SK-N-SH (cell line): ENCODE measurements at regions not wholly inside any gene's neighbourhood (a gene's known extent, or its start where the extent isn't known, plus 50 kb on each side); places are given as distances from the start of the nearest gene placed in this dataset.
"Not testable (repeated sequence)": the region's sequence is repeated elsewhere in the genome, so short reads cannot be mapped to it uniquely, and the experiment has no call there.

ENCODE experiments used
- CTCF ChIA-PET: fragments of 300-600, 350-600 bp; formaldehyde crosslinking; extraction: SDS; loops from one replicate; lab custom pipeline; 2021; lab: Yijun Ruan, JAX
- POLR2A ChIA-PET: fragments of 350-600 bp; sonication (Branson Sonifier 250); formaldehyde crosslinking; extraction: SDS; loops from one replicate; lab custom pipeline; 2020; ENCODE audit warnings: antibody characterized with exemption, inconsistent platforms; lab: Yijun Ruan, JAX
- DNase-seq: peaks from one replicate; pipeline ENCODE4 v3.0.0; 2012
- H2AFZ ChIP-seq: fragments of 200-600 bp; sonication (generic); 2 replicates; pipeline ENCODE4 v1.8.1; 2016; ENCODE audit warnings: antibody characterized with exemption, mild to moderate bottlenecking, low read depth
- H3F3A ChIP-seq: fragments of 200-600 bp; sonication (generic); replicated peaks from 2 replicates; pipeline ENCODE3; 2016; ENCODE audit warnings: antibody characterized with exemption, mild to moderate bottlenecking; ENCODE audit not compliant: insufficient read depth
- H3K27ac ChIP-seq, 2 experiments: fragments of 200-500 bp in 1 of 2; fragments of 200-600 bp in 1 of 2; sonication (Bioruptor generic) in 1 of 2; sonication (generic), shearing (Covaris generic) in 1 of 2; 2 replicates each; pipeline versions ENCODE4 v1.5.1 to v1.6.1; 2014 to 2016; ENCODE audit warnings: low read depth in 2 of 2, inconsistent platforms in 1 of 2, low read length in 1 of 2, mild to moderate bottlenecking in 1 of 2, mixed read lengths in 1 of 2
- H3K27me3 ChIP-seq: fragments of 200-600 bp; sonication (generic), shearing (Covaris generic); 2 replicates; pipeline ENCODE4 v1.6.1; 2016; ENCODE audit warnings: mixed run types; ENCODE audit not compliant: insufficient read depth
- H3K36me3 ChIP-seq, 2 experiments: fragments of 200-500 bp in 1 of 2; fragments of 200-600 bp in 1 of 2; sonication (Bioruptor generic) in 1 of 2; sonication (generic) in 1 of 2; replicated peaks in 1 of 2; 2 replicates each; pipeline versions ENCODE3 to v1.5.1; 2014 to 2016; ENCODE audit warnings: low read length in 1 of 2, mild to moderate bottlenecking in 1 of 2; ENCODE audit not compliant: insufficient read depth in 2 of 2, control insufficient read depth in 1 of 2
- H3K4me1 ChIP-seq, 2 experiments: fragments of 200-500 bp in 1 of 2; fragments of 200-600 bp in 1 of 2; sonication (Bioruptor generic) in 1 of 2; sonication (generic), shearing (Covaris generic) in 1 of 2; 2 replicates each; pipeline versions ENCODE4 v1.5.1 to v1.6.1; 2014 to 2016; ENCODE audit warnings: low read depth in 1 of 2, low read length in 1 of 2, mixed run types in 1 of 2; ENCODE audit not compliant: insufficient read depth in 2 of 2, control insufficient read depth in 1 of 2
- H3K4me2 ChIP-seq: fragments of 200-600 bp; sonication (generic), shearing (Covaris generic); 2 replicates; pipeline ENCODE4 v1.6.1; 2017; ENCODE audit warnings: mixed run types
- H3K4me3 ChIP-seq, 2 experiments: fragments of 200-500 bp in 1 of 2; fragments of 200-600 bp in 1 of 2; sonication (Bioruptor generic) in 1 of 2; sonication (generic), shearing (Covaris generic) in 1 of 2; 2 replicates each; pipeline versions ENCODE4 v1.5.1 to v1.8.1; 2014 to 2016; ENCODE audit warnings: low read depth in 2 of 2, inconsistent platforms in 1 of 2, low read length in 1 of 2, mild to moderate bottlenecking in 1 of 2, mixed read lengths in 1 of 2, moderate library complexity in 1 of 2
- H3K79me2 ChIP-seq: fragments of 200-600 bp; sonication (generic); 2 replicates; pipeline ENCODE4 v1.8.1; 2017; ENCODE audit warnings: mild to moderate bottlenecking; ENCODE audit not compliant: insufficient read depth
- H3K9ac ChIP-seq: fragments of 200-600 bp; sonication (generic); 2 replicates; pipeline ENCODE4 v1.6.1; 2017; ENCODE audit warnings: mixed run types
- H3K9me2 ChIP-seq: fragments of 200-600 bp; sonication (generic); 2 replicates; pipeline ENCODE4 v1.6.1; 2017; ENCODE audit warnings: mixed run types
- H3K9me3 ChIP-seq: fragments of 200-600 bp; sonication (generic); 2 replicates; pipeline ENCODE4 v1.6.1; 2017; ENCODE audit warnings: mixed run types, mild to moderate bottlenecking, moderate library complexity
- H4K20me1 ChIP-seq: fragments of 200-600 bp; sonication (generic); 2 replicates; pipeline ENCODE4 v1.6.1; 2017; ENCODE audit warnings: mild to moderate bottlenecking, mixed run types; ENCODE audit not compliant: insufficient read depth
- CHD2 ChIP-seq: fragments of 150-350 bp; IDR thresholded peaks from 2 replicates; pipeline ENCODE4 v1.6.1; 2018; ENCODE audit warnings: low read length; ENCODE audit not compliant: partially characterized antibody
- EP300 ChIP-seq, 2 experiments: IDR thresholded peaks; 2 replicates each; pipeline versions ENCODE4 v1.4.0 to v1.6.1; 2012; ENCODE audit warnings: borderline replicate concordance in 1 of 2, low read depth in 1 of 2, low read length in 1 of 2
- EZH2phosphoT487 ChIP-seq: fragments of 200-600 bp; sonication (generic); IDR thresholded peaks from 2 replicates; pipeline ENCODE4 v1.6.1; 2017; ENCODE audit warnings: low read depth, mixed run types, mild to moderate bottlenecking, antibody characterized with exemption, moderate library complexity, borderline replicate concordance
- GABPA ChIP-seq: IDR thresholded peaks from 2 replicates; pipeline ENCODE4 v1.4.0; 2012; ENCODE audit warnings: low read depth, mild to moderate bottlenecking
- IRF3 ChIP-seq: fragments of 150-350 bp; IDR thresholded peaks from 2 replicates; pipeline ENCODE4 v1.6.1; 2016; ENCODE audit warnings: mild to moderate bottlenecking, low read depth, low read length
- JUND ChIP-seq: IDR thresholded peaks from 2 replicates; pipeline ENCODE4 v1.4.0; 2012
- MEF2A ChIP-seq: IDR thresholded peaks from 2 replicates; pipeline ENCODE4 v1.4.0; 2012; ENCODE audit warnings: low read depth, borderline replicate concordance
- POLR2AphosphoS5 ChIP-seq: IDR thresholded peaks from 2 replicates; pipeline ENCODE4 v1.6.1; 2012; ENCODE audit warnings: low read depth, low read length
- RAD21 ChIP-seq: IDR thresholded peaks from 2 replicates; pipeline ENCODE4 v1.6.1; 2012; ENCODE audit warnings: mild to moderate bottlenecking, low read length
- RFX5 ChIP-seq: IDR thresholded peaks from 2 replicates; pipeline ENCODE4 v1.6.1; 2012; ENCODE audit warnings: mild to moderate bottlenecking, improper control_type of control experiment, low read length
- RXRA ChIP-seq: IDR thresholded peaks from 2 replicates; pipeline ENCODE4 v1.4.0; 2012; ENCODE audit warnings: low read depth, mild to moderate bottlenecking, borderline replicate concordance
- SIN3A ChIP-seq: IDR thresholded peaks from 2 replicates; pipeline ENCODE4 v1.6.1; 2012; ENCODE audit warnings: low read depth, mild to moderate bottlenecking, low read length, moderate library complexity, borderline replicate concordance
- USF1 ChIP-seq: IDR thresholded peaks from 2 replicates; pipeline ENCODE4 v1.4.0; 2012; ENCODE audit warnings: low read depth, borderline replicate concordance
- YY1 ChIP-seq: IDR thresholded peaks from 2 replicates; pipeline ENCODE4 v1.4.0; 2012; ENCODE audit warnings: low read depth, mild to moderate bottlenecking
- ZBTB33 ChIP-seq: IDR thresholded peaks from 2 replicates; pipeline ENCODE4 v1.4.0; 2012; ENCODE audit warnings: low read depth, borderline replicate concordance
- WGBS: methylation state at CpG from one replicate; pipeline ENCODE4 v1.1.6; 2017; ENCODE audit warnings: low lambda C conversion rate; 5-methylcytosine and 5-hydroxymethylcytosine counted together

GRCh38 chr2:78261454-78261853, 739.3 kb upstream of the LRRTM4 start:
- Histone ChIP-seq H3F3A (no peaks in the 10 kb centered on the region), H3K79me2 (no peaks in the 10 kb centered on the region), H3K27ac (no peak overlapping the region), H3K36me3 (no peaks in the 10 kb centered on the region), H3K4me3 (no peak overlapping the region), H3K9ac (no peak overlapping the region), H3K4me1 (no peaks in the 10 kb centered on the region), H4K20me1 (no peaks in the 10 kb centered on the region), H3K27me3 (no peaks in the 10 kb centered on the region)
- CTCF ChIA-PET: interaction anchor here (0.9 kb wide), 1 partner anchor 9 kb away, joined by 3 read pairs; no protein-coding TSS in a partner anchor
- DNase-seq: no peak
- TF ChIP-seq MEF2A: no peak
- TF ChIP-seq ZBTB33: no peak
- no peak for TF ChIP-seq SIN3A
- TF ChIP-seq, all 33 proteins: peak for 0
- 38% methylated on average over 1 of the region's 1 CpG for WGBS
- H3K9me3 ChIP-seq: no peaks in the 10 kb centered on the region
- POLR2A ChIA-PET: no interaction called here
- no peak overlapping the region for H2AFZ ChIP-seq
- H3K4me2 ChIP-seq: no peak overlapping the region
- H3K9me2 ChIP-seq: no peaks in the 10 kb centered on the region

- H3K27me3 ChIP-seq, H3F3A ChIP-seq, H3K27ac ChIP-seq, H3K4me3 ChIP-seq, POLR2A ChIA-PET, CTCF ChIA-PET, H3K79me2 ChIP-seq, H2AFZ ChIP-seq, H4K20me1 ChIP-seq, H3K36me3 ChIP-seq, H3K4me2 ChIP-seq, H3K9me2 ChIP-seq, H3K9ac ChIP-seq, DNase-seq, H3K9me3 ChIP-seq, H3K4me1 ChIP-seq: not testable (repeated sequence)
- 48% methylated on average over 10 of the region's 10 CpGs for WGBS
These were observed 739.9 kb upstream of the LRRTM4 start for GRCh38 chr2:78262089-78262488.

- no peak overlapping the region for H2AFZ ChIP-seq
- H3K27me3 ChIP-seq: no peaks in the 10 kb centered on the region
- H4K20me1 ChIP-seq: no peaks in the 10 kb centered on the region
- TF ChIP-seq GABPA (no peak), JUND (no peak), YY1 (no peak), USF1 (no peak), EP300 (IDR thresholded peaks at IDR 0.05; ENCODE audit: borderline replicate concordance in 1 of 2, low read depth in 1 of 2, low read length in 1 of 2) (no peak), IRF3 (no peak), POLR2AphosphoS5 (no peak), EZH2phosphoT487 (no peak), CHD2 (no peak), RAD21 (no peak), RFX5 (no peak), RXRA (no peak)
- DNase-seq: no peak
- H3K9me3 ChIP-seq: no peaks in the 10 kb centered on the region
- H3K27ac ChIP-seq: no peak overlapping the region
- no peaks in the 10 kb centered on the region for H3K36me3 ChIP-seq
- CTCF ChIA-PET: no interaction called here
- no peaks in the 10 kb centered on the region for H3K79me2 ChIP-seq
- 32% methylated on average over 2 of the region's 2 CpGs for WGBS
- H3K4me1 ChIP-seq: no peaks in the 10 kb centered on the region
- no peaks in the 10 kb centered on the region for H3F3A ChIP-seq
- no peak overlapping the region for H3K4me3 ChIP-seq
- no peak overlapping the region for H3K4me2 ChIP-seq
- POLR2A ChIA-PET: no interaction called here
- no peaks in the 10 kb centered on the region for H3K9me2 ChIP-seq
- no peak overlapping the region for H3K9ac ChIP-seq
These were observed 740.7 kb upstream of the LRRTM4 start for GRCh38 chr2:78262713-78263375.
